ENCODE measurements at regions not wholly inside any gene's neighbourhood (a gene's known extent, or its start where the extent isn't known, plus 50 kb on each side); places are given as distances from the start of the nearest gene placed in this dataset.

DNA sequence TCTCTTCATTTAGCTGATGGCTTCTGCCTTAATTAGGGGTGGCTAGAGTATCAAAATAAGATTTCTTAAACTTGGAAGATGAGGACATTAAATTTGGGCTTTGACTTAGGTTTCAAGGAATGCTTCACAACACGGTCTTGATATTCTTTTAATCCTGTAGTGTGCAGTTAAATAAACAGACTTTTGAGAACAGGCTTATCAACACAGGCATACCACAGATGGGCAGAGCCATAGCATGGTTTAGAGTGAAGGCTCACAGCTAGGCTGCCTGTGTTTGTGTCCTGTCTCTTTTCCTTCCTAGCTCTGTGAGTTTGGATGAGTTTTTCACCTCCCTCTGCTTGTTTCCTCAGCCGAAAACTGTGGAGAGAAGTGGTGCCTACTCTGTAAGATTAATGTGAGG, 102.3 kb upstream of the IPO9 start:
- TF ChIP-seq, protein P1, sequence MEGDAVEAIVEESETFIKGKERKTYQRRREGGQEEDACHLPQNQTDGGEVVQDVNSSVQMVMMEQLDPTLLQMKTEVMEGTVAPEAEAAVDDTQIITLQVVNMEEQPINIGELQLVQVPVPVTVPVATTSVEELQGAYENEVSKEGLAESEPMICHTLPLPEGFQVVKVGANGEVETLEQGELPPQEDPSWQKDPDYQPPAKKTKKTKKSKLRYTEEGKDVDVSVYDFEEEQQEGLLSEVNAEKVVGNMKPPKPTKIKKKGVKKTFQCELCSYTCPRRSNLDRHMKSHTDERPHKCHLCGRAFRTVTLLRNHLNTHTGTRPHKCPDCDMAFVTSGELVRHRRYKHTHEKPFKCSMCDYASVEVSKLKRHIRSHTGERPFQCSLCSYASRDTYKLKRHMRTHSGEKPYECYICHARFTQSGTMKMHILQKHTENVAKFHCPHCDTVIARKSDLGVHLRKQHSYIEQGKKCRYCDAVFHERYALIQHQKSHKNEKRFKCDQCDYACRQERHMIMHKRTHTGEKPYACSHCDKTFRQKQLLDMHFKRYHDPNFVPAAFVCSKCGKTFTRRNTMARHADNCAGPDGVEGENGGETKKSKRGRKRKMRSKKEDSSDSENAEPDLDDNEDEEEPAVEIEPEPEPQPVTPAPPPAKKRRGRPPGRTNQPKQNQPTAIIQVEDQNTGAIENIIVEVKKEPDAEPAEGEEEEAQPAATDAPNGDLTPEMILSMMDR (IDR thresholded peaks at IDR 0.05), result no peak
- no peak for TF ChIP-seq POLR2A (IDR thresholded peaks at IDR 0.05)

Measured in right lobe of liver (tissue), 4 donors.